Progenitor cell of endocrine pancreas (in vitro differentiated cells): ENCODE measurements at regions not wholly inside any gene's neighbourhood (a gene's known extent, or its start where the extent isn't known, plus 50 kb on each side); places are given as distances from the start of the nearest gene placed in this dataset.

Experiments
- DNase-seq: peaks from one replicate; pipeline ENCODE4 v3.0.0; 2021; ENCODE audit warnings: low spot score; ENCODE audit not compliant: unreplicated experiment
- H3K27ac Mint-ChIP-seq: 2 replicates; pipeline ENCODE4 v1.8.0; 2021; ENCODE audit warnings: mild to moderate bottlenecking, moderate library complexity, mixed read lengths
- H3K27me3 Mint-ChIP-seq: 2 replicates; pipeline ENCODE4 v1.8.0; 2021; ENCODE audit warnings: mixed read lengths
- H3K36me3 Mint-ChIP-seq: 2 replicates; pipeline ENCODE4 v1.8.0; 2022; ENCODE audit warnings: mixed read lengths; ENCODE audit not compliant: insufficient read depth
- H3K4me1 Mint-ChIP-seq: 2 replicates; pipeline ENCODE4 v1.8.0; 2021; ENCODE audit warnings: low read depth, mixed read lengths
- H3K4me3 Mint-ChIP-seq: 2 replicates; pipeline ENCODE4 v1.8.0; 2021; ENCODE audit warnings: low read depth, mild to moderate bottlenecking, moderate library complexity, mixed read lengths
- H3K9me3 Mint-ChIP-seq: 2 replicates; pipeline ENCODE4 v1.8.0; 2021; ENCODE audit warnings: low read depth, mixed read lengths
- CTCF ChIP-seq: fragments of 200-600 bp; sonication (generic); IDR thresholded peaks from one replicate; pipeline ENCODE4 v1.5.0; 2021; ENCODE audit warnings: antibody characterized with exemption, mild to moderate bottlenecking; ENCODE audit not compliant: unreplicated experiment

- TF ChIP-seq CTCF: no peak
- no peak overlapping the region for H3K27ac Mint-ChIP-seq
- H3K27me3 Mint-ChIP-seq: no peaks in the 10 kb centered on the region
- H3K4me3 Mint-ChIP-seq: no peak overlapping the region
- H3K9me3 Mint-ChIP-seq: peaks cover 18% of the 10 kb centered on the region
- DNase-seq: no peak
- H3K36me3 Mint-ChIP-seq: no peaks in the 10 kb centered on the region
- H3K4me1 Mint-ChIP-seq: no peaks in the 10 kb centered on the region
These were observed 195.7 kb upstream of the TBL1X start for GRCh38 chrX:9269134-9269533.

- Mint-ChIP-seq H3K9me3 (peaks cover 18% of the 10 kb centered on the region), H3K27me3 (no peaks in the 10 kb centered on the region), H3K4me1 (no peaks in the 10 kb centered on the region), H3K4me3 (no peak overlapping the region), H3K36me3 (no peaks in the 10 kb centered on the region), H3K27ac (no peak overlapping the region)
- TF ChIP-seq CTCF: no peak
- no peak for DNase-seq
These were observed 192.9 kb upstream of the TBL1X start for GRCh38 chrX:9271789-9272525.

- no peak overlapping the region for H3K27ac Mint-ChIP-seq
- peaks cover 16% of the 10 kb centered on the region for H3K9me3 Mint-ChIP-seq
- no peaks in the 10 kb centered on the region for H3K4me1 Mint-ChIP-seq
- no peak overlapping the region for H3K4me3 Mint-ChIP-seq
- no peaks in the 10 kb centered on the region for H3K36me3 Mint-ChIP-seq
- no peak for TF ChIP-seq CTCF
- no peak for DNase-seq
- H3K27me3 Mint-ChIP-seq: no peaks in the 10 kb centered on the region
These were observed 191.1 kb upstream of the TBL1X start for GRCh38 chrX:9273744-9274143.

- Mint-ChIP-seq H3K36me3 (no peaks in the 10 kb centered on the region), H3K4me1 (peaks cover 1% of the 10 kb centered on the region), H3K9me3 (peaks cover 13% of the 10 kb centered on the region), H3K27ac (no peak overlapping the region), H3K4me3 (no peak overlapping the region), H3K27me3 (no peaks in the 10 kb centered on the region)
- no peak for DNase-seq
- no peak for TF ChIP-seq CTCF
These were observed 186.2 kb upstream of the TBL1X start for GRCh38 chrX:9278475-9279233.

GRCh38 chrX:9279234-9279544, 185.7 kb upstream of the TBL1X start:
- TF ChIP-seq CTCF: no peak
- no peak overlapping the region for H3K27ac Mint-ChIP-seq
- H3K27me3 Mint-ChIP-seq: no peaks in the 10 kb centered on the region
- H3K4me3 Mint-ChIP-seq: no peak overlapping the region
- H3K36me3 Mint-ChIP-seq: no peaks in the 10 kb centered on the region
- peaks cover 16% of the 10 kb centered on the region for H3K9me3 Mint-ChIP-seq
- H3K4me1 Mint-ChIP-seq: peaks cover 1% of the 10 kb centered on the region
- no peak for DNase-seq
